ENCODE measurements at regions not wholly inside any gene's neighbourhood (a gene's known extent, or its start where the extent isn't known, plus 50 kb on each side); places are given as distances from the start of the nearest gene placed in this dataset.

DNA sequence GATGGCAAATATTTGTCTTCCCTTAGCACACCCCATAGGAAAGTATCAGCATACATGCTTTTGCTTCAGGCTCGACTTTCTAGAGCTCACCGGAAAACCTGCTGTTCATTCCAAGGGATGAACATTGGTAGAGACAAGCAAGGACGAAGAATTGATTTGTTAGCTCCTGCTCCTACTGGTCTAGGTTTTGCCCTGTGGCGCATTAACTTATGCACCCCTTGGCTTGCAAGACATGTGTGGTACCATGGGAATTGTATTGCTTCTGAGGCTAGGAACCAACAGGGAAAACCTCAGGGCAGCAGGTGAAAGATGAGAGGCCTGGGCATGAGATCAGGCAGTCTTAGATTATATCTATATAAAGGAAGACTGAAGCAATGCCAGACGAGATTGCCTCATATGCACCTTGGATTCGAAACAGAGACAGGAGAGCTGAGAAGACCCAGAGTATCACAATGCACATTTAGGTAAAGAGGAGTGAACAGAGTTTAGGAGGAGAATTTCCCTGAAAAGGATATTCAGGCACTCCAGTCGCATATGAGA lies 771.2 kb upstream of the B3GALT2 start:
- TF ChIP-seq, protein P1, sequence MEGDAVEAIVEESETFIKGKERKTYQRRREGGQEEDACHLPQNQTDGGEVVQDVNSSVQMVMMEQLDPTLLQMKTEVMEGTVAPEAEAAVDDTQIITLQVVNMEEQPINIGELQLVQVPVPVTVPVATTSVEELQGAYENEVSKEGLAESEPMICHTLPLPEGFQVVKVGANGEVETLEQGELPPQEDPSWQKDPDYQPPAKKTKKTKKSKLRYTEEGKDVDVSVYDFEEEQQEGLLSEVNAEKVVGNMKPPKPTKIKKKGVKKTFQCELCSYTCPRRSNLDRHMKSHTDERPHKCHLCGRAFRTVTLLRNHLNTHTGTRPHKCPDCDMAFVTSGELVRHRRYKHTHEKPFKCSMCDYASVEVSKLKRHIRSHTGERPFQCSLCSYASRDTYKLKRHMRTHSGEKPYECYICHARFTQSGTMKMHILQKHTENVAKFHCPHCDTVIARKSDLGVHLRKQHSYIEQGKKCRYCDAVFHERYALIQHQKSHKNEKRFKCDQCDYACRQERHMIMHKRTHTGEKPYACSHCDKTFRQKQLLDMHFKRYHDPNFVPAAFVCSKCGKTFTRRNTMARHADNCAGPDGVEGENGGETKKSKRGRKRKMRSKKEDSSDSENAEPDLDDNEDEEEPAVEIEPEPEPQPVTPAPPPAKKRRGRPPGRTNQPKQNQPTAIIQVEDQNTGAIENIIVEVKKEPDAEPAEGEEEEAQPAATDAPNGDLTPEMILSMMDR (IDR thresholded peaks at IDR 0.05; ENCODE audit: low read depth, low read length, poor library complexity, severe bottlenecking): no peak
- no peak for TF ChIP-seq EZH2phosphoT487 (IDR thresholded peaks at IDR 0.05; ENCODE audit: borderline replicate concordance, low read length)

DNA sequence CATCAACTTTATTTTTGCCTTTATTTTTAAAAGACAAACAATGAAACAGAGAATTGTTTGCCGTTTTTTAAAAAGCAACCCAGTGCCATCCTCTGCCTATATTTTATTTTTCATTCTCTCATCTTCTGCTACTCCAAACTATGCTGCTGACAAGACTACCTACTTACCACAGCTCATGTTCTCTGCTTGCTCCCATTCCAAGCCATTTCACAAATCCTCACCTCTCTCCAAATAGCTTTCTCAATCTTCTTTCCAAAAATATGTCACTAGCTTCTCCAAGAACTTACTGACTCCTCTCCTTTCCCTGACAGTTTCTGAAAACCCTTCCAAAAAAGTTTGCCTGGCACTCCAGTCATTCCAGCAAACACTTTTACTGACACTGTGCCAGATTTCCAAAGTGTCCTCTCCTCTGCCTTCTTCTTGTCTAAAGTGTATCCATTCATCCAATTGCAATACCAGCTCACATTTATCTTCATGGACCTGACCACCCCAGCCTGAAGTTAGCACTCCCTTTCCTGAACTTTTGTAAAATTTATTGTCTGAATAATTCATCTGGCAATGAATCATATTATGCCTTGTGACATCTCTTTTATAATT lies 766.5 kb upstream of the B3GALT2 start:
- no peaks in the 10 kb centered on the region for H3K36me3 ChIP-seq (ENCODE audit: control insufficient read depth, low read length)
- TF ChIP-seq, protein P1 (IDR thresholded peaks at IDR 0.05; ENCODE audit: low read depth, low read length, poor library complexity, severe bottlenecking): no peak
- TF ChIP-seq EZH2phosphoT487 (IDR thresholded peaks at IDR 0.05; ENCODE audit: borderline replicate concordance, low read length): no peak
- no peaks in the 10 kb centered on the region for H3K27me3 ChIP-seq (ENCODE audit: control insufficient read depth, low read length)
- H3K27ac ChIP-seq (ENCODE audit: low read depth, low read length): no peak overlapping the region
- no peaks in the 10 kb centered on the region for H4K20me1 ChIP-seq (ENCODE audit: control insufficient read depth, insufficient read depth, low read depth, low read length)
- H3K4me2 ChIP-seq (ENCODE audit: low read length): no peak overlapping the region
- H3K79me2 ChIP-seq (ENCODE audit: control insufficient read depth, low read length): no peaks in the 10 kb centered on the region
- H3K9me3 ChIP-seq (ENCODE audit: control insufficient read depth, insufficient read depth, low read length): no peaks in the 10 kb centered on the region
- H3F3A ChIP-seq (ENCODE audit: control insufficient read depth, insufficient read depth): no peaks in the 10 kb centered on the region
- no peaks in the 10 kb centered on the region for H3K4me1 ChIP-seq (ENCODE audit: control insufficient read depth, low read length)
- no peaks in the 10 kb centered on the region for H3K9me2 ChIP-seq (replicated peaks; ENCODE audit: control insufficient read depth, low read length)
- no peak overlapping the region for H3K4me3 ChIP-seq (ENCODE audit: low read length)

More for the DNA sequence above, 771.2 kb upstream of the B3GALT2 start:
- no peak overlapping the region for H3K4me3 ChIP-seq (ENCODE audit: low read length)
- H3K4me2 ChIP-seq (ENCODE audit: low read length): no peak overlapping the region
- no peaks in the 10 kb centered on the region for H3K4me1 ChIP-seq (ENCODE audit: control insufficient read depth, low read length)
- no peaks in the 10 kb centered on the region for H4K20me1 ChIP-seq (ENCODE audit: control insufficient read depth, insufficient read depth, low read depth, low read length)
- no peaks in the 10 kb centered on the region for H3K79me2 ChIP-seq (ENCODE audit: control insufficient read depth, low read length)
- H3K27ac ChIP-seq (ENCODE audit: low read depth, low read length): no peak overlapping the region
- no peaks in the 10 kb centered on the region for H3K9me2 ChIP-seq (replicated peaks; ENCODE audit: control insufficient read depth, low read length)
- no peaks in the 10 kb centered on the region for H3F3A ChIP-seq (ENCODE audit: control insufficient read depth, insufficient read depth)
- H3K27me3 ChIP-seq (ENCODE audit: control insufficient read depth, low read length): no peaks in the 10 kb centered on the region
- no peaks in the 10 kb centered on the region for H3K36me3 ChIP-seq (ENCODE audit: control insufficient read depth, low read length)
- H3K9me3 ChIP-seq (ENCODE audit: control insufficient read depth, insufficient read depth, low read length): no peaks in the 10 kb centered on the region

GRCh38 chr1:193951984-193952383 lies 765.6 kb upstream of the B3GALT2 start:
- no peaks in the 10 kb centered on the region for H3K79me2 ChIP-seq (ENCODE audit: control insufficient read depth, low read length)
- H3F3A ChIP-seq (ENCODE audit: control insufficient read depth, insufficient read depth): no peaks in the 10 kb centered on the region
- no peaks in the 10 kb centered on the region for H3K36me3 ChIP-seq (ENCODE audit: control insufficient read depth, low read length)
- H3K4me2 ChIP-seq (ENCODE audit: low read length): no peak overlapping the region
- H4K20me1 ChIP-seq (ENCODE audit: control insufficient read depth, insufficient read depth, low read depth, low read length): no peaks in the 10 kb centered on the region
- no peaks in the 10 kb centered on the region for H3K27me3 ChIP-seq (ENCODE audit: control insufficient read depth, low read length)
- no peak overlapping the region for H3K4me3 ChIP-seq (ENCODE audit: low read length)
- TF ChIP-seq EZH2phosphoT487 (IDR thresholded peaks at IDR 0.05; ENCODE audit: borderline replicate concordance, low read length): no peak
- TF ChIP-seq, protein P1 (IDR thresholded peaks at IDR 0.05; ENCODE audit: low read depth, low read length, poor library complexity, severe bottlenecking): no peak
- H3K4me1 ChIP-seq (ENCODE audit: control insufficient read depth, low read length): no peaks in the 10 kb centered on the region
- H3K27ac ChIP-seq (ENCODE audit: low read depth, low read length): no peak overlapping the region
- no peaks in the 10 kb centered on the region for H3K9me3 ChIP-seq (ENCODE audit: control insufficient read depth, insufficient read depth, low read length)
- no peaks in the 10 kb centered on the region for H3K9me2 ChIP-seq (replicated peaks; ENCODE audit: control insufficient read depth, low read length)
